Endothelial cell of hepatic sinusoid (primary cell): ENCODE measurements at regions not wholly inside any gene's neighbourhood (a gene's known extent, or its start where the extent isn't known, plus 50 kb on each side); places are given as distances from the start of the nearest gene placed in this dataset.
"Not testable (repeated sequence)": the region's sequence is repeated elsewhere in the genome, so short reads cannot be mapped to it uniquely, and the experiment has no call there.

Experiments
- in situ Hi-C: cut with HindIII; loops from 2 replicates; pipeline ENCODE4 v1.10.0; 2017; ENCODE audit warnings: low sequenced_read_pairs

GRCh38 chr5:67728326-67728890, 487.1 kb upstream of the PIK3R1 start:
- in situ Hi-C loops = no loop called here

DNA sequence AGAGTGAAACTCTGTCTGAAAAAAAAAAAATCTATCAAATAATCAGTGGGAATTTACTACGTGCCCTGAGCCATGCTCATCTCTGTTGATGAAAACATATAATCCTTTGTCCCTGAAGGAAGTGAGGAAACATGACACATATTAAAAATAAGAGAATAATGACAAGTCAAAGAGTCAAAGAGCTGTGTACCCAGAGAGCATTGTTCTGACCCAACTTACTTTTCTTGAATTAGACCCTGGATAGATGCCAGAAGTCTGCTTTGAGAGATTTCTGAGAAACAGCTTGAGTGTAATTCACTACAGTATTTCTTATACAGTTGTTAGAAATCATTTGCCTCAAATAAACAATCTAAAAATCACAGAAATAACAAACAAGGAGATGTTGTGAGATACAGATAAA, 490.0 kb upstream of the PIK3R1 start:
- in situ Hi-C loops = no loop called here

DNA sequence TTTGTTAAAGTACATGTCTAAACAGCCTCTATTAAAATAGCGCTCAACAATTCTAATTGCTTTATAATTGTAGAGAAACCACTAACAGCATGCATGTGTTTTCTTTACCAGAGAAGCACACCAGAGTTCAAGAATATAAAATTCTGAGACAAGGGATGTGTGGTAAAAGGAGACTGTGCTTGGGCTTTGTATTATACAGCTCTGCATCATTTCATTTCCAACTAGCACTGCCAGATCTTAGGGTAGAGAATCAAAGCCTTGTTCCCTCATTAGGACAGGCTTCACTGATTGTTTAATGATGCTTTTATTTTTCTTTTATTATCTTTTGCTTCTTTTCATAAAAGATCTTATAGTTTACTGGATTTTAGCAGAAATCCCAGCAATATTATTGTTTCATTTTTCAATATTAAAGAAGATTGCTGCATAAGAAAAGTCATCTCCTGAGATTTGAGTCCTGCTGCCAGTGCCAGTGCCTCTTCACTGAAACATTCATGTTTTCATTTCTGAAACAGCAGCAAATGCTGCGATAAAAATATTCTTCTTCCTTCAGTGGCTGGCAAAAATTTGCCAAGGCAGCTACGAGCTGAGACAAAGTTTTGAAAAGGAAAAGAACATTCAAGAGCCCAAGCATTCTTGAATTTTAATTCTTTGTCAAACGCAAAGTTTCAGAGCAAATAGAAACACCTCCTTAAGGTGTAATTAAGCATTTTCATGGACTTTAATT, 491.0 kb upstream of the PIK3R1 start:
- in situ Hi-C loops = no loop called here

DNA sequence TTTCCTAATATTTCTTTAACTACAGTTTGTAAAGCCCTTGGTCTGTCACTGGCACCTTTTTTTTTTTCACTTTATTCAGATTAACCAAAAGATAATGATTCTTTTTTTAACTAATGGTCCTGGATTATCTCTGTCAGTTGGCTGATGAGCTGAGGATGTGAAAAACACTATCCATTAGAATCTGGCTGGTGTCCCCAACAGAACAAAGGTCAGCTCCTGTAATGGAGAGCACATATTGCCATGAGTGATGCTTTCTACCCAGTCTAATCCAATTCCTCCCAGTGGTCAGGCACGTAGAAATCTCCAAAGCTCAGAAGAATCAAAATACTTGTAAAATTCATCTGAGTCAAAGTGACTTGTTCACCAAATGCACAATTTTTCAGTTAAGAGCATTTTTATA, 491.7 kb upstream of the PIK3R1 start:
- in situ Hi-C loops = no loop called here

DNA sequence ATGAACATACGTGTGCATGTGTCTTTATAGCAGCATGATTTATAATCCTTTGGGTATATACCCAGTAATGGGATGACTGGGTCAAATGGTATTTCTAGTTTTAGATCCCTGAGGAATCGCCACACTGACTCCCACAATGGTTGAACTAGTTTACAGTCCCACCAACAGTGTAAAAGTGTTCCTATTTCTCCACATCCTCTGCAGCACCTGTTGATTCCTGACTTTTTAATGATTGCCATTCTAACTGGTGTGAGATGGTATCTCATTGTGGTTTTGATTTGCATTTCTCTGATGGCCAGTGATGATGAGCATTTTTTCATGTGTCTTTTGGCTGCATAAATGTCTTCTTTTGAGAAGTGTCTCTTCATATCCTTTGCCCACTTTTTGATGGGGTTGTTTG, 493.0 kb upstream of the PIK3R1 start:
- in situ Hi-C loops = not testable (repeated sequence)

GRCh38 chr5:67720162-67720772, 495.3 kb upstream of the PIK3R1 start:
- in situ Hi-C loops = no loop called here

GRCh38 chr5:67702008-67702407, 505.4 kb upstream of the CD180 start:
- in situ Hi-C loops = no loop called here

DNA sequence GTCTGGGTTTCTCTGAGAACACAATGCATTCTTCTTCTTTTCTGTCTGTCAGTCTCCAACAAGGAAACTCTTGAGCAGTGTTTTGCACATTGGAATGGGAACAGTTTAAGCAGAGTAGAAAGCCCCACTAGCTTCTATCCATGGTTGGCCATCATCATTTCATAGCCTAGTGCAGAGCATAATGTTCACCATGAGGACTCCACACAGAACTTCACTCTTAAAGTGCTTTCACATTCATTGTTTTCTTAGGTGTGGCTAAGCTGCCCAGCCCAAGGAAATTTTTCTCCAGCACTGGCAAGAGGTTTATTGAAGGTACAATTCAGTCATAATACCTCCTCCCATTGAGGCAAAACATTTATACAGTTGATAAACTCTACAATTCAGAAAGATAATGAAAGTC, 503.0 kb upstream of the CD180 start:
- in situ Hi-C loops = no loop called here

GRCh38 chr5:67696446-67696845, 499.8 kb upstream of the CD180 start:
- in situ Hi-C loops = no loop called here

DNA sequence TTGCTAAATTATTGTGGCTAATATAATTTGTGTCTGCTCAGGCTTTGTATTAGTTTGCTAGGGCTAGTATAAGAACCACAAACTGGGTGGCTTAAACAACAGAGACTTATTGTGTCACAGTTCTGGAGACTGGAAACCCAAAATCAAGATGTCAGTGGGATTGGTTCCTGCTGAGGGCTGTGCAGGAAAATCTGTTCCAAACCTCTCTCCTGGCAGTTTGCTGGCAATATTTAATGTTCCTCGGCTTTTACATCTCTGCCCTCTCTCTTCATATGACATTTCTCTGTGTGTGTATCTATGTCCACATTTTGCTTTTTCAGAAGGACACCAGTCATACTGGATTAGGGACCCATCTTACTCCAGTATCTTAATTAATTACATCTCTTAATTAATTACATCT, 498.8 kb upstream of the CD180 start:
- in situ Hi-C loops = no loop called here

- in situ Hi-C loops = no loop called here
Observed at GRCh38 chr5:67694810-67695191, 498.2 kb upstream of the CD180 start.

- in situ Hi-C loops = no loop called here
Observed at GRCh38 chr5:67693956-67694809, 497.6 kb upstream of the CD180 start.

GRCh38 chr5:67686746-67687145, 490.1 kb upstream of the CD180 start:
- in situ Hi-C loops = no loop called here

GRCh38 chr5:67681703-67682102, 485.1 kb upstream of the CD180 start:
- in situ Hi-C loops = no loop called here

GRCh38 chr5:67680099-67680498, 483.5 kb upstream of the CD180 start:
- in situ Hi-C loops = no loop called here

DNA sequence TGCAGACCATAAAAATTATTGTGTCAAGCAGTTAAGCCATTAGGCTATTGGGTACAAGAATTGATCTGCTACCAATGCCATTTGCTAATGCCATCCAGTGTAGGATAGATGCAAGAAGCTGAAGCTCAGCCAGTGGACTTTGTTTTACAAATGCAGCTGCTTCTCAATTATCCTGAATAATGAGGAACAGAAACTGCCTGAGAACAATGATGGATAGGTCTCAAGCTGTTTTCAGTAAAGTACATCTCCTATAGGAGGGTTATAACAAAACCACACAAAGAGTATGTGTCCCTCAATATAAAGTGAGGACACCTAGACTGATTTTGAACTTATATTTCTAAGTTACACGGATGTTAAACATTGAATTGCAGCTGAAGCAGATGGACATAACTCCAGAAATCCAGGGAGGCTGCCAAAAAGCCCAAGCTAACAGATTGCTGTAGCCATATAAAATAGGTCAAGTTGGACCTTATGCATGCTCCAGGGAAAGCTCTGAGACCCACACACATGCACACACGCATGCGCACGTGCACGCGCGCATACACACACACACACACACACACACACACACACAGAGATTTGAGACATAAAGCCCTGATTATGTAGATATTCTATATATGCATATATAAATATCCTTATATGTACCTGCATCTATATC, 482.7 kb upstream of the CD180 start:
- in situ Hi-C loops = no loop called here

DNA sequence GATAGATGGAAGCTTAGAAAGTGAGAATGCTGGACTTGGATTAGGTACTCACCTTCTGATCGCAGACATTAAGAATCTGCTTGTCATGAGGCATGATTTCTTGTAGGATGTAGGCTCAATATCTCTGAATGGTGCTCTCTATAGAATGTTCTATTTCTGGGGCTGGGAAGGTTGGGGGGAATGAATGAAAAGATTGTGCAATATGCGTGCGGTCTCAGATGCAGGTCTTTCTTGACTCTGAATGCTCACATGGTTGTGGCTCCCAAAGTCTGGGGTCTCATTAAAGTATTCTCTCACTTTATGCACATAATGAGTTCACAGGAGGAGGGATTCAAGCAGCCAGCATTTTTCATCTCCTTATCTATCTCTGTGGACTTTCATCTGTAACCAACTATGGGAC, 482.0 kb upstream of the CD180 start:
- in situ Hi-C loops = no loop called here

- in situ Hi-C loops = no loop called here
Observed at GRCh38 chr5:67677422-67677970, 480.9 kb upstream of the CD180 start.

DNA sequence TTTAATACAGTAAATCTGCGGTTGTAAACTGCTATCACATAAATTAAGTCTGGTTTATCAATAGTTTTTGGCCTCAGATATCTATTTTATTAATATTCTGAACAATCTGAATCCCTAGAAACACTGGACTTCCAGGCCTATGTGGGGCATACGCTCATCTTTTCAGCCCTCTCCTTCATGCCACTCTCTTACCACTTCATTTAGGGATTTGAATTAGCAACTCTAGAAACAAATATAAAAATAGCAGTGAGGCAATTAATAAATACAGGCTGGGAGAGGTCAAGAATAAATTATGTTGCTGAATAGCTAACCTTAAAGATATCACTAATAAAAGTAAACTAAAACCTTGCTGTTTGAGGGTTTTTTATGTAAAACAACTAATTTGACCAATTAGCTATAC, 480.3 kb upstream of the CD180 start:
- in situ Hi-C loops = no loop called here

DNA sequence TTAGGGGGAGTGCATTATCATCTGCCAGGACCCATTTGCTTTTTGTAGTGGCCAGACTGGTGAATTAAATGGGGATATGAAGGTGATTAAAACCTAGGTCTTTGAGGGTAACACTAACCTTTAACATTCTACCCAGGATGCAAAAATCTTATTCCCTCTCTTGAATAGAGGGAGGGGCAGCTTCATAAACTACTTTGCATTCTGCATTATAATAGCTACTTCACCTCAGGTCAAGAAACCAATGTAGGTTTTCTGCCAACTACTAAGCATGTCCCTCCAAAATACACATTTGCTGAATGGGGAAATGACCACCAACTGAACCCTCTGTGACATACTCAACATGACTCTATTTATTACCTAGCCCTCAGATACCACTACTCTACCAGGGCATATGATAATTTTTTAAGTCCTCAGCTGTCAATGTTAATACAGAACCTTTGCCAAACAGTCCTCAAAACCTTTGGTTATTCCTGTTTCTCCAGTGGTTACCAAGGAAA, 477.6 kb upstream of the CD180 start:
- in situ Hi-C loops = no loop called here

DNA sequence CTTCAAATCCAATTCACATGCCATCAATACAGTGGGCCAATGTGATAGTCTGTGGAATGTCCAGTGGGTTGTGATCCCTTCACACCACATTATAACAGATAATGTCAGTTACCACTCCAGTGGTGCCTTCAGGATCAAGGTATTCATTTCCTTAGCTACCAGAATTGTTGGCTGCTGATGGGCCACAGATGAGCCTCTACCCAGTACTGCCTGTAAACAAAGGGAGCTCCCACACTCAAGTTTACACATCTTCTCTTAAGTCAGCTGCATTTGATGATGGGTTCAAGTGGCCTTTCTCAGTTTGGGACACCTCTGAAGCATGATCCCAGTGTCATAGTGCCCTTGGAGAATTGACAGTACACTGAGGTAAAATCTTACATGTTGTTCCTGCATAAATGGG, 477.0 kb upstream of the CD180 start:
- in situ Hi-C loops = no loop called here
